HG03139 (cell line): ENCODE measurements at regions not wholly inside any gene's neighbourhood (a gene's known extent, or its start where the extent isn't known, plus 50 kb on each side); places are given as distances from the start of the nearest gene placed in this dataset.
"Not testable (repeated sequence)": the region's sequence is repeated elsewhere in the genome, so short reads cannot be mapped to it uniquely, and the experiment has no call there.

ENCODE experiments used
- ATAC-seq: cut with Tn5 transposase; IDR thresholded peaks from one replicate; pipeline ENCODE4 v1.9.1; 2021; ENCODE audit not compliant: unreplicated experiment

DNA sequence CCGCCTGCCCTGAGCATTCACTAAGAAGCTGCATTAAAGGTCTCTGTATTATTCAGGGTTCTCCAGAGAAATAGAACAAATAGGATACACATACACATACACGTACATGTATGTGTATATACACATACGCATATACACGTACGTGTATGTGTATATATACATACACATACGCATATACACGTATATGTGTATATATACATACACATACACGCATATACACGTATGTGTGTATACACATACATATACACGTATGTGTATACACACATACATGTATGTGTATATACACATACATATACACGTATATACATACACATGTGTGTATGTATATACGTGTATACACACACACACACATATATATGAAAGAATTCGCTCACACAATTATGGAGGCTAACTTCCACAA is 108.9 kb upstream of the BARHL2 start:
- no peak for ATAC-seq

DNA sequence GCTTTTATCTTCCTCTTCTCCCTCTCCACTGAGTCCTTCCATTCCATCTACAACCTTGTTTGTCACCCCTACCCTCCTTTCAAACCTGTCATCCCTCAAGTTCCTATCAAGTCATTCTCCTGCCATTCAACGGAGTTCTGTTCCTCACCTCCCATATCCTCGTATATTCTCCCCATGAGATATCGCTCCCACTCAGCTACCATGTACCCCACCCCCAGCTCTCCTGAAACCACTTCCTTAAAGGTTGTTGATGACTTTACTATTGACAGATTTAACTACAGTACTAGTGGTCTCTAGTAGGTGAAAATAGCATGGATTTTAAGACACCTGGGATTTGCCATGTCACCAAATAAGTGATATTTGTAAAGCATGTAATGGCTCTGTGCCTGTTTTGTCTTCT is 107.4 kb upstream of the BARHL2 start:
- ATAC-seq, result no peak

DNA sequence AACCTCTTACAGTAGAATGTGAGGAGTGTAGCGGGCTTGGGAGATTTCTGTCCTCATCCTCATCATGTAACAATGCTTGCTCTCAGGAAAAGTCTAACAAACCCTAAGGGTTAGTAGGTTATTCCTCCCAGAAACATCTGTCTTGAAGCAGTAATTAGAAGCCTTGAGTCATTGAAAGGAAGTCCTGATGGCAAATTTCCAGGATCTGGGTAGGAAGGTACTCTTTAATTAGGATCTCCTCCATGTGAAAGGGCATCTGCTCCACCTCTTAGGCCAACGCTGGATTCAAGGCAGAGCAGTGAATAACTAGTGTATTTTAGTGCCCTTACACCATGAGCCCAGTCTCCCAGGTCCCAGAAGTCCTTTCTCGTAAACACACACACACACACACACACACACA is 106.6 kb upstream of the BARHL2 start:
- no peak for ATAC-seq

DNA sequence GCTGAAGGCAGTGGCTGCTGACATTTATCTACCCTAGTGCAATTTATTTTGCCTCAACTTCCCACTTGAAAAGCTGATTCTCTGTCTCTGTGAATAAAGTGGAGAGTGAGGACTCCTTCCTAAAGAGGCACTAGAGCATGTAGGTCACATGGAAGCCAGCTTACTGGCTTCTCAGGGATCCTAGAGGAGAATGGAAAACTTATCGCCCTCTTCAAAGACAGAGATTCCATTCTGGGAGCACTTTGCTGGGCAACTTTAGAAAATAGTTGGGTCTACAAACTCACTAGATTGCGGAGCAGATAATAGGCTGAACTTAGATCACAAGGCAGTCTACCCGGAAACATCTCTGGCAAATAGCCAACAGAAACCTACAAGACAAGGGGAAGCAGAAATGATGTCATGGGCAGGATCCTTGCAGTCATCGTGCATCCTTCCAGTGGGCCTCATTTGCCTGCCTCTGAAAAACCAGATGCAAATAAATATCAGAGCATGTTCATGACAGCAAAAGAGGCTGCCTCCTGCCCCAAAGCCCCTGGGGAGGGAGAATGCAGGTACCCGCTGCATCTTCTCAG is 104.8 kb upstream of the BARHL2 start:
- no peak for ATAC-seq

- no peak for ATAC-seq
Measured at GRCh38 chr1:90821152-90821787, 104.2 kb upstream of the BARHL2 start.

DNA sequence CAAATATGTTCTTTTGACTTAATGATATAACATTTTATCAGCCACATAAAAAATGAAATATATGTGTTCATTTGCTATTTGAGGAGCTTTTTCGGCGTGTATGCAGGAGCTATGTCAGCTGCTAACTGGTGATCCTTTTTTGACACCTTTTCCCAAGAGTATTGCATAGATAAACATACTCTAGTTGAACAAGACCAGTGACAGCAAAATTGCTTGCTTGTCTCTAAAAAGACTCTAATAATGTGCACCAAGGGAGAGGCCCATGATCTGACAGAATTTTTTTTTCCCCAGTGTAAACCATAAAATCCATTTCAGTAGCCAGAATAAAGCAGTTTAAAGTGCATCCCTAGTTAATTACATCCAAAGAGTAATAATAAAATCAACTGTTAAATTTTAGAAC is 103.6 kb upstream of the BARHL2 start:
- ATAC-seq, result no peak

DNA sequence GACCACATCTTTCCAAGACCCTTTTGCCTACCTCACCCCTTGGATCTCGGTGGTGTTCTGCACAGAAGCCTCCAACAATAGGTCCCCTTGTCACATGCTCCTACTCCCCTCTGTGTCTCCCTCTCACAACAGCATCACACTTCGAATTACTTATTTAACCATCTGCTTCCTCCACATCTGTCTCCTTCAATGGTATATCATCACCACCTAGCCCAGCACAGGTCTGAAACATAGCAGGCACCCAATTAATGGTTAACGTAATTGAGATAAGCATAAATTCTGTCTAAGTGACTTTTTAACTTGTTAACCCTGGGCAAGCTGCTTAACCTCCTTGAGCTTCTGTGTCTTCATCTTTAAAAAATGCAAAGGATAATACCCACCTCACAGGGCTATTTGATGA is 100.3 kb upstream of the BARHL2 start:
- no peak for ATAC-seq

GRCh38 chr1:90812237-90812636 is 95.1 kb upstream of the BARHL2 start:
- ATAC-seq, result not testable (repeated sequence)

GRCh38 chr1:90811444-90811950 is 94.4 kb upstream of the BARHL2 start:
- not testable (repeated sequence) for ATAC-seq

GRCh38 chr1:90810681-90811080 is 93.6 kb upstream of the BARHL2 start:
- ATAC-seq, result no peak

DNA sequence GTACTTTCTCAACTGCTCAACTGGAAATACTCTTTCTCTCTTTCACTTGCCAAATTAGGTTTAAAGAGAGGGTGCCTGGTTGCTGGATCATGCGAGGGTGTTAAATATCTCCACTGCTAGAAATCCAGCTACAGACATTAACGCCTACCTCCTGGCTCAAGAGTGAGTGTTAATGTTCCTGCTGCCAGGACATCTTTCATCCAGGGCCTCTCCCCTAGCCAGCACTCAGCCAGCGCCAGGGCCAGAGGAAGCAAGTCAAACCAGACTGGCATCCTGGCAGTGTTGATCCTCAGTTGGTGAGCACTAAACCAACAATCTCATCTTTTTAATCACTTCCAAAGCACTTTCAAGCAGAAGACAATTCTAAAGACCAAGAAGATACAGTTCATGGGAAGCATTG is 92.9 kb upstream of the BARHL2 start:
- no peak for ATAC-seq

DNA sequence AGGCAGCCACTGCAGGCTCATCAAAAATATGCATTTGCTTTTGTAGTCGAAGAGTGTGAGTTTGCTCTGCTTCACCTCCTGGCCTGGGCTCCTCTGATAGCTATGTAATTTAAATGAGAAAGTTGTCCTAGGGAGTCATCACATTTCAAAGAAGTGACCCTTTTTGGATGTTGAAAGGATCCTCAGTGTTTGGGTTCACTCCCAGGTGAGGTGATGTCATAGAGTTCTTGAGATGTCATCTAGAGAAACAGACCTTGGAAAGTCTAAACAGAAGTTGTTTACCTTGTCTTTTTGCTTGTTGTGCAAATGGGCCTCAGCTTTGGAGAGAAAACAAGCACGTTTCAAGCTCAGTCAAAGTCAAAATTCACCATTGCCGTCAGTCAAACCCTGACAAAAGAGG is 92.0 kb upstream of the BARHL2 start:
- ATAC-seq, result no peak

DNA sequence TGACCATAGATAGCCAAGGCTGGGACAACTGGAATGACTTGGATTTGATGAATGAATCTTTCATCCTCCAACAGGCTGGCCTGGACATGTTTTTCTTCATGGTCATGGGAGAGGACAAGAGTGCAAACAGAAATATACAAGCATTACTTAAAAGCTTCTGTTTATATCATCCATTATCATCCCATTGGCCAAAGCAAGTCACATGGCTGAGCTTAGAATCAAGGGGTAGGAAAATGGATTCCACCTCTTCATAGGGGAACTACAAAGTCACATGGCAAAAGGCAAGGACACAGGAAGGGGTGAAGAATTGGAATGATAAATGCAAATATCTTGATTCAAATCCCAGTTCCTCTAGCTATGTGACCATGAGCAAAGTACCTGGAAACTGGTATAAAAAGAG is 90.2 kb upstream of the BARHL2 start:
- no peak for ATAC-seq

GRCh38 chr1:90802622-90803021 is 85.5 kb upstream of the BARHL2 start:
- ATAC-seq, result no peak

DNA sequence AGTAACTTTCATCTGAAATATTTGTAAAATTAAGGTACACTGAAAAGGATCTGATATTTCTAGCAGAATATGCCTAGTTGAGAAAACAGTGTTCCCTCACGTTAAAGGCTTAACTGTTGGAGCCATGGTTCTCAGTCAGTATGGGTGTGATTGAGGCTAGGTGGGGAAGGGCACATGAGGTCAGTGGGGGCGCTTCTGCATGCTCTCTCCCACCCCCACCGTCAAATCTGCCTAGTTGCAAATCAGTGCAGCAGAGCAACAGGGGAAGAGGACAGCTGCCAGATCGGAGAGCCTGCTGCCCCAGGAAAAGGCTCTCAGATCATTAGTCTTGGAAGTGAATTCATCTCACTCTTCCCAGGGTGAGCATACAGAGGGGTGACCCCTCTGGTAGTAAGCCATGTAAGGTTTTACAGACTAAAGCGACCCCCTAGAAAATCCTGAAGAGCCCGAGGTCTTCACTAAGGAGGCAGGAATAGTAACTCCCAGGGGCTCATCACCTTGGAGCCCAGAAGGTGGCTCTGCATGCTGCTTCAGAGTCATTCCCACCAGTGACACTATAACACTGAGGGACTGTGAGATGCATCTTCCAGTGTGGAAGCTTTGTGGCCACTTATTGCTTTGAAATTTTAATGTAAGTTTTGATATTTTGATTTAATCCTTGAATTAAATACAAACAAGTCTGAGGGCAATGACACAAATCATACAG is 83.1 kb upstream of the BARHL2 start:
- ATAC-seq, result no peak

GRCh38 chr1:90799326-90799725 is 82.2 kb upstream of the BARHL2 start:
- ATAC-seq, result no peak

DNA sequence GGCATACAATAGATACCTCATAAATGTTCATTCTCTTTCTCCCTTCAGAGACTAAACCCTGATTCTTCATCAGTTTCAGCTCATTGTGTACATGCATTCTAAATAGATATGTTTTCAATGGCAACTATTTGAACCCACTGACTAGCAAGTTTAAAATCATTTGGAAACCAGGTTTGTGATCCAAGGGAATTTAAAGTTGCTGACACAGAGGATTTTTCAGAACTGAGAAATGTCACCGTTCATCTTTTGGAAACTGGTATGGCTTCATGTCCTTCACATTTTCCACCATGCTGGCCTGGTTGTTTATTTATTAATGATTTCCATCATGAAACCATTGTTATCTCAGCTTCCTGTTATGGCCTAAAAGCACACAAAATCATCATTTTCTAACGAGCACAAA is 81.8 kb upstream of the BARHL2 start:
- no peak for ATAC-seq

GRCh38 chr1:90798344-90798743 is 81.2 kb upstream of the BARHL2 start:
- no peak for ATAC-seq

DNA sequence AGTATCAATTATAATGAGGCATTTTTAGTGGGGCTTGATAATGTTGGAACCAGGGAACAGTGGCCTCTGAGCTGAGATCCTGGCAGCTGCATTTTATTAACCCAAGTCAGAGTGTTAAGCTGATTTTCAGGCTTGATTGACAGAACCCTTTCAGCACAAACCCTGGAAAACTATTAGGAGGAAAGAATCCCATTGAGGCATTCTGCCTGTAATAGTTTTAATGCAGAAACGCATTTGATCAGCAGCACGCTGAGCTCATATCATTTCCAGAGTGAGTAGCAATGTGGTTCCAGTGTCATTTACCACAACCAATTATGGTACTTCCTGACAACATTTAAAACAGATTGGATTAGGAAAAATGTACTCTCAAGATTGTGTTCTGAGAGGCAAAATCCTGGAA is 78.3 kb upstream of the BARHL2 start:
- no peak for ATAC-seq

DNA sequence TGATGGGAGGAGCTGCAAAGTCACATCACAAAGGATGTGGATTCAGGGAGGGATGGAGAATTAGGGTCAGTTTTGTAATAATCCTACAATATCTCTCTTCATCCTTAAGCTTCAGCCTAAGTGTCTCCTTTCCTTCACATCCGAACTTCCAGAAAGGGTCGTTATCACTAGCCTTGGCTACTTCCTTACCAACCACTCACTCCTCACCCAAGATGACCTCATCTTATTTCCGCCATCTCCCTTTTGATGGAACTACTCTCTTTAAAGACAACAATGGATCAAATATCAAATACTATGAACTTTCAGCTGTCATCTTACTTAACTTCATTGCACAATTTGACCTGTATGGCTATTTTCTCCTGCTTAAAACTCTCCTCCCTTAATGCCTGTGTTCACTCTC is 69.6 kb upstream of the BARHL2 start:
- no peak for ATAC-seq

DNA sequence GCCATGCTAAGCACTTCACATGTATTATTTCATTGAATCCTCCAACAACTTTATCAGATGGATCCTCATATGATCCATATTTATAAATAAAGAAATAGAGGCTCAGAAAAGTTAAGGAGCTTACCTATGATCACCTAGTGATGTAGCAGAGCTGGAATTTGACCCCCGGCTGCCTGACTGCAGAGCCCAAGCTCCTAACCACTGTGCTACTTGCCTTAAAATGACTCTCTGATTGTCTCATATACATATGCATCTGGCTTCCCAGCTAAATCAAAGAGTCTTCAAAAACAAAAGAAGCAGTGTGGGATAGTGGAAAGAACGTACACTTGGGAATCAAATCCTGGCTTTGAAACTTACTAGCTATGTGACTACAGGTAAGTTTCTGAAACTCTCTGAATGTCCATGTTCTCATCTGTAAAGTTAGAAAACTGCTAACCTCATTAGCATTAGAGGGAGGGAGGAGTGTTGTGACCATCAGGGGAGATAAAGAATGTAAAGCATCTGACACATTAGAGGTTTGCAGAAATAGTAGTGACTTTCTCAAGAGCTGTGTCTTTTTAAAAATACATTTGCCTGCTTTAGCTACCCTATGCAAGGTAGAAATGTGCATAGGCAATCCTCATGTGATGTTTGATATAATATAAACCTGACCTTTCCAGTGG is 67.2 kb upstream of the BARHL2 start:
- no peak for ATAC-seq

DNA sequence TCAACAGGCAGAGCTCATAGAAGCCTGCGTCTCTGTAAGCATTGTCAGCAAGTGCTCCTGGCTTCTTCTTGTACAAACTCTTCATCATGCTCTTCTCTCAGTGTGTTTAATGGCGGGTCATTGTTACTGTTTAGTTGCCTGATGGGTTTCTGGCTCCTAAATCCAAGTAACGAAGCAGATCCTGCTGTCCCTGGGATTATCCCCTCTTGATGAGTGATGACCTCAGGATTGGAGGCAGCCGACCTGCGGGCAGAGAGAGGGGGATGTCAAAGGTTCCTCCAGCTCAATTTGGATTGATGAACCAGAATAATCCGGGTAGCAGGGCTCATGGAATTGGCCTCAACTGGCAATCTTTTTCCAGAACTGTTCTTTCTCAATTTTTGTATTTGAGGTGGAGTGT is 66.1 kb upstream of the BARHL2 start:
- no peak for ATAC-seq
